Omental fat pad (tissue), 3 donors: ENCODE measurements at regions not wholly inside any gene's neighbourhood (a gene's known extent, or its start where the extent isn't known, plus 50 kb on each side); places are given as distances from the start of the nearest gene placed in this dataset.
"Not testable (repeated sequence)": the region's sequence is repeated elsewhere in the genome, so short reads cannot be mapped to it uniquely, and the experiment has no call there.

ENCODE experiments used
- ATAC-seq: fragments of 150-250 bp; one replicate; pipeline ENCODE4 v1.9.1; 2016; ENCODE audit warnings: mild to moderate bottlenecking, moderate library complexity; ENCODE audit not compliant: low FRiP score
- DNase-seq: peaks from one replicate; pipeline ENCODE4 v3.0.0-alpha.2; 2019; ENCODE audit warnings: low spot score
- CTCF ChIP-seq, 3 donors: fragments of 450-650 bp; IDR thresholded peaks; one replicate each; pipeline ENCODE4 v1.5.1; 2016 to 2017; ENCODE audit warnings: antibody characterized with exemption in 3 of 3, mild to moderate bottlenecking in 3 of 3, moderate library complexity in 2 of 3

- no peak for TF ChIP-seq CTCF (IDR thresholded peaks at IDR 0.05)
Measured at GRCh38 chr2:175786471-175787124, 215.5 kb downstream of the LNPK start.

GRCh38 chr2:175777337-175777736, 224.7 kb downstream of the LNPK start:
- not testable (repeated sequence) for ATAC-seq, DNase-seq

More at GRCh38 chr2:175786471-175787124, 215.5 kb downstream of the LNPK start:
- ATAC-seq (no peak), DNase-seq (no peak)

GRCh38 chr2:175769200-175769599, 232.9 kb downstream of the LNPK start:
- no peak for ATAC-seq
- TF ChIP-seq CTCF (IDR thresholded peaks at IDR 0.05), result no peak
- no peak for DNase-seq

- ATAC-seq (no peak), DNase-seq (no peak)
- no peak for TF ChIP-seq CTCF (IDR thresholded peaks at IDR 0.05)
Measured at GRCh38 chr2:175766880-175767279, 235.2 kb downstream of the LNPK start.

- no peak for ATAC-seq
Measured at GRCh38 chr2:175755656-175756386, 246.2 kb downstream of the LNPK start.

GRCh38 chr2:175755169-175755568, 246.9 kb downstream of the LNPK start:
- DNase-seq, result no peak
- TF ChIP-seq CTCF (IDR thresholded peaks at IDR 0.05), result no peak
- ATAC-seq, result no peak

More at GRCh38 chr2:175755656-175756386, 246.2 kb downstream of the LNPK start:
- TF ChIP-seq CTCF (IDR thresholded peaks at IDR 0.05), result no peak
- no peak for DNase-seq

- no peak for TF ChIP-seq CTCF (IDR thresholded peaks at IDR 0.05)
- ATAC-seq (no peak), DNase-seq (no peak)
Measured at GRCh38 chr2:175750195-175750594, 251.9 kb downstream of the LNPK start.
